HG03439 (cell line): ENCODE measurements at regions not wholly inside any gene's neighbourhood (a gene's known extent, or its start where the extent isn't known, plus 50 kb on each side); places are given as distances from the start of the nearest gene placed in this dataset.

Source experiments
- ATAC-seq: cut with Tn5 transposase; IDR thresholded peaks from one replicate; pipeline ENCODE4 v1.9.1; 2021; ENCODE audit warnings: mild to moderate bottlenecking, moderate library complexity; ENCODE audit not compliant: unreplicated experiment

DNA sequence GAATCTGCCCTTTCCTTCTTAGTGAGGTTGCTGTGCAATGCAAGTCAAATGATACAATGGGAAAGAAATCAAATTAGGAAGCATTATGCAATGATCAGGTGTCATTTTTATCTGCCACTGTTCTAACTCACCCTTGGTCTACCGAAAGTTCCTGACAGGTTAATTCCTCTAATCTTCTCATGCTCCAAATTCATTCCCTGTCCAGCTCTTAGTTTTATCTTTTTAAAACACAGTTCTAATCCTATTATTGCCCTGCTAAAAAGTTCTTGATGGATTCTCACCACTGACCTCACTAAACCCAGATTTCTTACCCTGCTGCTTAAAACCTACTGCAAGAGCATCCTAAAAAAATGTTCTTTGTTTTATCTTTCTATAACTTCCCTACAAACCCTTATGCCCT is 1000.9 kb downstream of the CDH18 start:
- ATAC-seq, result no peak

DNA sequence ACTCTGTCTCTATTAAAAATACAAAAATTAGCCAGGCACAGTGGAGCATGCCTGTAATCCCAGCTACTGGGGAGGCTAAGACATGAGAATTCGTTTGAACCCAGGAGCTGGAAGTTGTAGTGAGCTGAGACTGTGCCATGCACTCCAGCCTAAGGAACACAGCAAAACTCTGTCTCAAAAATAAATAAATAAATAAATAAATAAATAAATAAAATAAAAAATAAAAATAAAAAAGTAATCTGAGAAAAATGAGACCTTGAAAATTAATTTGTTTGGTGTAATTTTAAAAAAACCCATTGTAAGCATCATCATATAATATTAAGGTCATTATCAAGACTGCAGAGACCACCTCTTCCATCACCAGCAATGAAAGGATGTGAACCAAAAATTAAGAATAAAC is 997.1 kb downstream of the CDH18 start:
- ATAC-seq, result no peak

DNA sequence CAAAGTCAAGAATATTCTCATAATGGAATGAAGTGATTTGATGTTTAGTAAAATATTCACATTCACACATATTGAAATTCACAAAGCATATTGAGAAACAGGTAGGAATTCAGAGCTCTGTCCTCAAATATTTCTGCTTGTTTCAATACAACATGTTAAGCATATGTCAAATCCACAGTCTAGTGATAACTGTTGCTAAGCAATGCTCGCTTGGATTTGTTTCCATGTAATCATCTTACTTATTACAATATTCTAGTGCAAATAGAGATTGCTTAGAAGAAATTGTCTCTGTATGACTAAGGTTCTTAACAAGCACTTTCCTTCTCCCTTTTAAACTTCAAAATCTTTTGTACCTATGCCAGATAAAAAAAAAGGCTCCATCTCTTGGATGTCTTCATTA is 995.7 kb downstream of the CDH18 start:
- no peak for ATAC-seq

DNA sequence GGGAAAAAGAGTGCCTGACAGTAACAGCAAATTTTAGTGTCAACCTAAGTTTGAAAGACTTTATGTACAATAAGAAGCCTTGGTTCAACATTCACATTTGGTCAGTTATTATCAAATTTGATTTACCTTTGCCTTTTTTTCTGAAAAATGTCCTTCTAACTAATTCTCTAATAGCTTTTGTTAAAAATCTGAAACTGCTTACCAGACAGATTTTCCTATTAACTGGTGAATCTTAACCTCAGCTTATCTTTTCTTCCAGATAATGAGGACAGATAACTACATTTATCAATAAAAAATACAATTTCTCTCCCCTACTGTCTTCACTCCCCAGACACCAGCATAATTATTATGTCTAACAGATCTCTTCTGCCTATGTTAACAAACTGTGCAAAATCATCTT is 988.5 kb downstream of the CDH18 start:
- no peak for ATAC-seq

DNA sequence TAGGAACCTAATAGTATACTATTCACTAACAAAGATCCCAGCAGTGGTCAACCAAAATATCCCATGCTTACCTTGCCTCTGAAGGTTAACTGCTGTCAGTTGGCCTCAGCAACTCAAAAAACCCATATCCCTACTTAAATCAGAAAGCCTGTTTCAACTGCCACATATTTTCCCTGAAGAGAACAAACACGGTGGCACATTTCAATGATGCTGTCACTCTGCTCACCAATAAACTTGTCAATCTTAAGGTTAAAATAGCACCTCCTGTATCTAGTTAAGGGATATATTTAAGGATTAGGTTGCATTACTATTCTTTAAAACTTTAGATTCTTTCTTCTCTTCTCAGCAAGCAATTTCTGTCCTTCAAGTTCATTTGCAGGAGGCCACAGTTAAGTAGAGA is 986.9 kb downstream of the CDH18 start:
- no peak for ATAC-seq

DNA sequence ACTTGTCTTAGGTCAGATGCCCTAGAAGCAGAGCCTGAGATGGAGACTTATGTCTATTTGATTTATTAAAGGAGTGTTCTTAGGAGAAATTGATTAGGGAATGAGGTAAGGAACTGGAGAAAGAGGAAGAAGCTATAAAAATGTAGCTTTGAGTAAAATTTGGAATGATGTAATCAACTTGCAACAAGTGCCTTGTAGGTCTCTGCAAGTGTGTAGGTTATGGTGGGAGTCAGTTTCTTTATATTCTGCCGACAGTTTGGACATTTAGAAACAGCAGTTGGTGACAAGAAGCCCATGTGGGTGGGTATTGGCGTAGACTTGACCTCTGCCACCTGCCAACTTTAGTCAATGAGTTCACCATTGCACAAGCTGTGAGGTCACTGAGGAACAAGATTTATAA is 986.5 kb downstream of the CDH18 start:
- no peak for ATAC-seq

DNA sequence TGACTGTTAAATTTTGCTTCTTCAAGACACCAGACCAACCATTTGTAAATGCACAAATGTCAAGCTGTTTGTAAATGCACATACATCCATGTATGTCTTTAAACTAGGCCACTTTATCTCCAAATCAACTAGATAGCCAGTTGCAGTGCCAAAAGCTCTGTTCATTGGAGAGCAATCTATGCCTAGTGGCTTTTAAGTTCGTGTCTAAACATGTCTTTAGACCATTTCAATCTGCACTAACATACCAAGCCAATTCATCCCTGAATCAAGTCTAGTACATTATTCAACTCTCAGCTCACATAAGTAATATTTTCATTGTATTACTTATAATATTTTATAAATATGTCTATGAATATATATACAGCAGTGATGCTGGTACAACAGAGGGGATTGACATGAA is 985.9 kb downstream of the CDH18 start:
- no peak for ATAC-seq

DNA sequence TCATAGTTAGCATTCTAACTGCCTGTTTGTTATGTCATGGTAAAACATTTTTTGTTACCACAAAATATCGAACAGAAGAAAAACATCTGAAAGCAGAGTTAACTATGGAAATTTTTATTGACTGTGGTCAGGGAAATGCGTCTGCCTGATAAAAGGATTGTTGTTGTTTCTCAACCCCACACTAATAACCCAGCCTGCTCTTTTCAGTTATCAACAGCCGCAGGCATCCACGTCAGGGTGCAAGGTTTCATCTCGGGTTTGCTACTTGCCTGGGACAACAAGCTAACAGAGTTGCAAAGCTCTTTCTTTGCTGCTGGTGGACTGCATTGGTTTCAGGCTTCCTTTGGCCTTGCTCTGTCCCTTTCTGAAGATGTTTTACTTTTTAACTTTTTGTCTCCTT is 969.2 kb downstream of the CDH18 start:
- no peak for ATAC-seq

DNA sequence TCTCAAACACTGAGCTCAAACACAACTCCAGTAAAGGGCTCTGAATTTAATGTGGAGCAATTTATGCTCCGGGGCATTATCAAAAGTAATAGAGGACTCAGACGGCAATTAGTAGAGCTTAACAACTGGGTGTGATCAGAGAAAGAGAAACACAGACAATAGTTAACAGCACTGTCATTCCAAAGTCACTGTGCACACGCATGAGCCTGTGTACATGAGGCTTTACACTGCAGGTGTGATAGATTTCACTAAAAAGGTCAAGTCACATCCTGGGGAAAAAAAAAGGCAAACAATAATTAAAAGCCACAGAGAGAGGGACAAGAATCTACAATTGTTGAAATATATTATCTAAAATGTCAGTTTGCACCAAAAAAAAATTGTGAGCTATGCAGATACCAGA is 956.5 kb downstream of the CDH18 start:
- no peak for ATAC-seq

DNA sequence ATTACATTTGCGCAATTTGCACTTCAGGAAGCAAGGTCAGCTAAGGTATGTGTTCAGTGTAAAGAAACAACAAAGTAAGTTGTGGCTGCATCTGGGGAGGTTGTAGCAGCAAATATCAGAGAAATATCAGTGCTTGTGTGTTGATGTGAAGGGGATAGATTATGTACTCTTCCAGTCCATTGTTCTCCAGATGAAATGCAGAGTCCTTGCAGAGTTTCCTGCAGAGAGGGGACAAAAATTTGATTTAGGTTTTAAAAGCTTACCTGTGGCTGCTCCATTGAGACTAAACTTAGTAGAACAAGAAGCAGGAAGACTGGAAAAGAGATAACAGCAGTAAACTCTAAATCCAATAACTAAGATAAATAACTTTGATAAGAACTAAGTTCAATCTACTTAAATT is 952.2 kb downstream of the CDH18 start:
- no peak for ATAC-seq

DNA sequence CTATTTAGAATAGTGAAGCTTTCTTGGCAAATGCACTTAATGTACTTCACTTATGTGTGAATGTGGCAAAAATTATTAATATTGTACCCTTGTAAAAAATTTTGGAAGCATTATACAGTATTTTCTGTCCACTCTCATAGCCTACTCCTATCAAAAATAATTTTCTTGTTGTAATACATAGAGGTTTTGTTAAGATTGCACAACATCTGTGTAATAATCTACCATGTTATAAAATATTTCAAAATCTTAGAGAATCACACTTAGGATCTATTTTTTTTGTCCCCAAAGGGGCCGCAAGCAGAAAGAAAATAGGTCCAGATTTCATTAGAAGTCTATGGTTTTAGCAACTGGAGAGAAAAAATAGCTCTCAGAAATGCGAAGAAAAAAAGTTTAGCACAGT is 945.9 kb downstream of the CDH18 start:
- ATAC-seq, result no peak

DNA sequence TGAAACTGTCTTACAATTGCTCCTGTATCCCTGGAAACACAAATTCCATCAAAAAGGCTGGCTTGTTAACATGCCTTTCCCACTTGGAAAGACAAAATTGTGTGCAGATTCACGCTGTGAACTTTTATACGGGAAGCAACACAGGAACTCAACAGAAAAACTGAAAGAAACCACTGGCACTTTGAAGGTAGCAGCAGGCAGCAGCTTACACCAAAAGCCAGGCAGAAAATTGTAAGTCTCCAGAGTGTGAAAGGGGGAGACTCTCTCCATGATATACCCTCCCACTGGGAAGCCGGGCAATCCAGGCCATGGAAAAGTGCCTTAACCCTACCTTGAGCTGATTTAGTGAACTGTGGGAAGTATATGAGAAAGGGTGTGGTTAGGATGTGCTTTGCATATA is 943.7 kb downstream of the CDH18 start:
- ATAC-seq, result no peak

DNA sequence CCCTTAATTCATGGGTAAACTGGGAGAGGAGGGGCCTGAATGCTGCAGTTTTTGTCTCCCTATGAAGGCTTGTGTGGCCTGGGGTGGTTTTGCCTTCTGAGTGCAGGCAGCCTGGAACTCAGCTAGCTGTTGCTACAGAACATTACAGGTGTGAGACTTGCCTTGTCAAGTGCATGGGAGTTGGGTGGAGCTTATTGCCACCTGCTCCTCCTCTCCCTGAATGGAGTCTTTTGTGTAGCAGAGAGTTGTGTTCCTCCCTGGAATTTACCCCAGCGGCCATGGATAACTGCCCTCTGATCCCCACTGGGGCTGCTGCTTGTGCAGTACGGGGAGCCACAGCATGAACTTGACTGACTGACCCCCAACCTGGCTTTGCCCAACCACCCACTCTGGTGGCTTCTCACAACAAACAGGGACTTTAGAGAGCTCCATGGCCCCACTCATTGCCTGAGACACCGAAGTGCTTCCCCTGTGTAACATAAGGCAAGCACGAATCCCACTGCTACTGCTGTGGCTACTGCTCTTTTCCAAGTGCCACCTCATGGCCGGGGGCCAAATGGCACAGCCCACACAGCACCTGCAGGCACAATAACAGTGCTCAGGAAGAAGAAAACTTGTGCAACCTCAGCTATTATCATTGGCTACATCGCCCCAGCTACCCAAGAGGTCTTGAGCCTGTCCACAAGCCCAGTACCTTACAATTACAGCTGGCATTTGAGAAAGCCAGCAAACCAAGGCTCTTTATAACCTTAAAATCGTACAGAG is 942.9 kb downstream of the CDH18 start:
- ATAC-seq, result no peak

DNA sequence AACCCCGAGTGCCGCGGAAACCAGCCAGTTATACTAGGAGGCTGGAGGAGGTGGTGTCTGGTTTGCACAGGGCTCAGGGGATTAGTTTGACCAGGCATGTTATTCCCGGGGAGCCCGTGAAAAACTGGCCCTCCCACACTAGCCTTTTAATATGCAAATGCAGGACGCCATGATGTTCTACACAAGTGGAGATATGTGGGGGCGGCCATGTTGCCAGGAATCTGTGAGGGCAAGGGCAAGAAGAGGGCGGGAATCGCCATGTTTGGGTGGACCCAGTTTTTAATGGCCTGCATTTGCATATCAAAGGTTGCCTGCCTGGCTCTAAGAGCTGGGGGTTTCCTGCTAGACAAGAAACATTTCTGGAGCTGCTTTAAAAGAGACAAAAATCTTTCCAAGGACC is 940.7 kb downstream of the CDH18 start:
- no peak for ATAC-seq

DNA sequence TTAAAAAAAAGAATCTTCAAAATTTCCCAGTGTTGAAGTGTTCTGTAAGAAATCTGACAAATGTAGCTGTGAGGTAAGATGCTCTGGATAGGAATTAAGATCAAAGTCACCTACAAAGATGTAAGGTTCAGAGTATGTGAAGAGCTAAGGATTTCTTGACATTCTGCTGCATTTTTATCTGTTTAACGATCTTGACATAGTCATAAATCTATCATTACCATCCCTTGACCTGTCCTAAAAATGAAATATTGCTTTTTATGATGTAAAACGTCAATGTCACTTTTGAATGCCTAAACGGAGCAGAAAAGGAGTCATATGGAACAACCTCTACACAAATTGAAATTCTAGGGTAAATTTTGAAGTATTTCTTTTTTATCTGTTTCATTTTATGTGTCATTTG is 939.3 kb downstream of the CDH18 start:
- ATAC-seq, result no peak

DNA sequence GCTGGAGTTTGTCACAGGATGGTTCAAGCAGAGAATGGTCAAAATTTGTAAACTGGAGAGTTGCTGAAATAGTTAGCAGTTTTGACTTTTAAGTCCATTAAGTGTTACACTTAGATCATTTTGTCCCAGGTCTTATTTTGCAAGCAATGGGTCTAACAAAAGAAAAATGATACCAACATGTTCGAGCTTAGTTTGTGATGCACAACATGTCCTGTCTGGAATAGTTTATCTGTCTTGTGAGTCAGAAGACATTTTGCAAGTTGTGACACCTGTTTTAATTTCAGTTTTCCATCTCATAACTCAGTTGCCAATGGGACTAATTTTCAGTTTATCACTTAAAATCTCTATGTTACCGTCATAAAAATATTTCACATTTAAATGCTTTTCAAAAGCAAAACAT is 929.8 kb downstream of the CDH18 start:
- no peak for ATAC-seq

DNA sequence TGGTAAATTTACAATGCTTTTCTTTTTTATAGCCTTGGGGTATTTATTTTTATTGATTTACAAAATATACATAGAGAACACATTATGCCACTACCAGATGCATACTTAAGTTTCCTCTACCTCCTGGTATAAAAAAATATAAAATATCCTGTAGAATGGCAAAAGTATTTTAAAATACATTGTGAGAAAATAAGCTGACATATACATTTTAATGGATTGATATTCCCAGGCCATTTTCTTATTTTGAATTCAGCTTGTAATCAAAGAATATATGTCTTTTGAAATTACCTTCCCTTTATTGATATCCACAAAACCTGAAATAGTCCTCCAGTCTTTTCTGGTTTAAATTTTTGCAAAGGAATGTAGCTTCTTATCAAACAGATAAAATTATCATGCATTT is 923.9 kb downstream of the CDH18 start:
- ATAC-seq, result no peak

DNA sequence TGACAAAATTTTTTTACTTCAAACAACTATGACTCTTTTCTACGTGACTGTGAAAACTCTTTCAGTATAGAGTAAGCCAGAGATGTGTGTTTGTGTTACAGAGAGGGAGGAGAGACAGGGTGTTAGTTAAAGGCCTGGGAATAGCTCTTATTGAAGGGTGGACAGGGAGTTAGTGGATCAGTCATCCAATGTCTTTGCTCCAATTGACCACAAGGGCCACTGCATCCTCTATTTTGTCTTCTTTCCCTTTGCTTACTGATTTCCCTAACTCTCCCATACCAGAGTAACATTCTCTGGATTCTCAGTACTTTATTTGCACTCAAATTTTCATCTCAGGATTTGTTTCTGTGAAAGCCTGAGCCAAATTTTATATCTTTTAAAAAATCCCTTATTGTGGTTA is 920.3 kb downstream of the CDH18 start:
- no peak for ATAC-seq

DNA sequence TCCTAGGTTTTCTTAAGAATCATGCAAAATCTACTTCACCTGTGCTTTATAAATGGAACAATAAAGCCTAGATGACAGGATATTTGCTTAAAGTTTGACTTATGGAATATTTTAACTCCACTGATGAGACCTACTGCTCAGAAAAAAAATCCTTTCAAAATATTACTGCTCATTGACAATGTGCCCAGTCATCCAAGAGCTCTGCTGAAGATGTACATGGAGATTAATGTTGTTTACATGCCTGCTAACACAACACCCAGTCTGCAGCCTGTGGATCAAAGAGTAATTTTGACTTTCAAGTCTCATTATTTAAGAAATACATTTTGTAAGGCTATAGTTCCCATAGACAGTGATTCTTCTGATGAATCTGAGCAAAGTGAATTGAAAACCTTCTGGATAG is 889.6 kb downstream of the CDH18 start:
- ATAC-seq, result no peak

DNA sequence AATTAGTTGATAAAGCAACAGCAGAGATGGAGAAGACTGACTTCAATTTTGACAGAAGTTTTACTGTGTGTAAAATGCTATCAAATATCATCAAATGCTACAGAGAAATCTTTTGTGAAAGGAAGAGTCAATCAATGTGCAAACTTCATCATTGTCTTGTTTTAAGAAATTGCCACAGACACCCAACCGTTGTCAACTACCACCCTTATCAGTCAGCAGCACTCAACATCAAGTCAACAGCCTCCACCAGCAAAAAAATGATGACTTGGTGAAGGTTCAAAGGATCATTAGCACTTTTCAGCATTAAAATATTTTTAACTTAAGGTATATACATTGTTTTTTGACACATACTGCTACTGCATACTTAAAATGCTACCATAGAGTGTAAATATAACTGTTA is 888.8 kb downstream of the CDH18 start:
- no peak for ATAC-seq

DNA sequence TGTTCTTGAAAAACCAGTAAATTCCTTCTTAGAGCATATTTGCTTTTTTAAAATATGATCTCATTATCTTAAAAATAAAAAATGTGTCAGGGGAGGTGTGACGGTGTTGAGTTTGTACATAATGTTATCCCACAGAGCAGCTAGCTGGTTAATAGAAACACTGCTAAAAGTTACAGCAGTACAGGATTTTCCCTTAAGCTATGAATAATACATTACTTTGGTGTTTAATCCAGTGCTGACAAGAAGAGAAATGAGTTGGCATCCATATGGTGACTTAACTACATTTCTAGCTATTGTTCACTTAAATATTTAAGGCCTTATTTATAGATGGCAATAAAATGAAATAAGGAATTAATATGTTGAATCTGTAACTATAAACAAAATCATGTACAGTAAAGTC is 883.1 kb downstream of the CDH18 start:
- ATAC-seq, result no peak

DNA sequence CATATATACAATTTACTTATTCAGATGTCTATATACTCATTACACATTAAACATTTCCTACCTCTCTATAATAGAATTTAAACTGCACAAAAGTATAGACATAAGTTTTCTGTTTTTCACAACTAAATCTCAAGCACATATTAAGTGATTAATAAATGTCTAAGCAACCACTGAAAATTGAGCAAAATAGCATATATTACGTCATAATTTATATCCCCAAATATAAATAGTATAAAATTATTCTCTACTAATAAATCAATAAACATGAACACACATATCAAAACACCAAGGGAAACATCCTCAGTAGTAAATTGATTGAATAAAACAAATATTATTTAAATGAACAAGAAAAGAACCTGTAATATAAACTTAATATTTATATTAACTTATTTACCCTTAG is 865.1 kb downstream of the CDH18 start:
- ATAC-seq, result no peak

DNA sequence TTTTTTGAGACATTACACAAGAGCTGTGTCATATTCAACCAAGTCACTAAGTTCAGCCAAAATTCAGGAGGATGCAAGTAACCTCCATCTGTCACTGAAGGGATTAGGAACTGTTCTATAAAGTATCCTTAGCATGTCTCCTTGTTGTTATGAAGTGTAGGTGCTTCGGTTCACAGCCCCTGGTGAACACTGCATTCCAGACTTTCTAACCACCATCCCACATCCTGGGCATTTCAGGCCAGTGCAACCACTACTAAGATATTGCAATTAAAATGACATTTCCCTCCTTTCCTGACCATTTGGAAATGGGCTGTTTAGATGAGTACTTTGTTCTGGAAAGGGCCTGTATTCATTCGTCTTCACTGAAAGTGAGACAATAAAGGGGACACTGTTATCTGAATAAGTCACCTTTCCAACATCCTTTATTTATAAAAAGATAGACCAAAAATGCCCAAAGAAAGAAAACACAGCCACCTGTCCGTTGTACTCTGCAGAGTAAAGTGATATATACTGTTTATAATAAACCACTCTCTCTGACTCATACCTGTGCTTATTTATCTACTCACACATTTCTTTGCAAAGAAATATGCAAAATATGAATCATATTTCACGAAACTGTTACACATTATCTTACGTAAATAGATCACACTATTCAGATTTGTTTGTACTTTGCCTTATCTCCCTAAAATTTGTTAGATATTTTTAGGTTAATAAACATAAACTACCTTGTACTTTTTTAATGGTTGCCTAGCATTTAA is 861.9 kb downstream of the CDH18 start:
- ATAC-seq, result no peak
